ENCODE measurements at regions not wholly inside any gene's neighbourhood (a gene's known extent, or its start where the extent isn't known, plus 50 kb on each side); places are given as distances from the start of the nearest gene placed in this dataset.

GRCh38 chr17:63095879-63096278 lies 129.8 kb downstream of the TANC2 start:
- no peak for TF ChIP-seq CTCF (IDR thresholded peaks at IDR 0.05; ENCODE audit: poor library complexity, severe bottlenecking)
- no peak for TF ChIP-seq POLR2AphosphoS5 (IDR thresholded peaks at IDR 0.05)
